ENCODE measurements at regions not wholly inside any gene's neighbourhood (a gene's known extent, or its start where the extent isn't known, plus 50 kb on each side); places are given as distances from the start of the nearest gene placed in this dataset.

GRCh38 chr10:110409488-110409887, 88.2 kb upstream of the DUSP5 start:
- DNase-seq (ENCODE audit: low read depth, low spot score) = no peak
- H3K9me1 ChIP-seq (ENCODE audit: control insufficient read depth, extremely low read depth, insufficient read depth, low read length) = peaks cover 2% of the 10 kb centered on the region
- H3K79me2 ChIP-seq (ENCODE audit: control insufficient read depth, insufficient read depth, low read length) = no peaks in the 10 kb centered on the region
- peak overlapping the region; percentile 19 for H3K9ac ChIP-seq (ENCODE audit: control insufficient read depth, extremely low read depth, insufficient read depth, low read length)
- no peak for TF ChIP-seq EZH2 (IDR thresholded peaks at IDR 0.05; ENCODE audit: low read length)
- TF ChIP-seq CTCF (optimal IDR thresholded peaks at IDR 0.05 in 1 of 3, IDR thresholded peaks at IDR 0.05 in 1 of 3, conservative IDR thresholded peaks at IDR 0.05 in 1 of 3; ENCODE audit: extremely low read depth in 1 of 3, insufficient read depth in 2 of 3, low read length in 3 of 3) = no peak
- H4K20me1 ChIP-seq (ENCODE audit: control insufficient read depth, extremely low read depth, insufficient read depth, low read length) = no peaks in the 10 kb centered on the region
- H3K4me1 ChIP-seq (ENCODE audit: control insufficient read depth, extremely low read depth, insufficient read depth, low read length) = peaks cover 54% of the 10 kb centered on the region
- peak; percentile 26 for FAIRE-seq
- no peaks in the 10 kb centered on the region for H3K27me3 ChIP-seq (ENCODE audit: control insufficient read depth, extremely low read depth, insufficient read depth, low read length)
- no peaks in the 10 kb centered on the region for H3K9me3 ChIP-seq (ENCODE audit: control insufficient read depth, low read depth, low read length)
- H3K4me2 ChIP-seq (ENCODE audit: control insufficient read depth, extremely low read depth, insufficient read depth, low read depth, low read length) = no peak overlapping the region
- H3K4me3 ChIP-seq (ENCODE audit: control insufficient read depth in 2 of 3, extremely low read depth in 1 of 3, insufficient read depth in 2 of 3, low read depth in 1 of 3, low read length in 3 of 3) = no peak overlapping the region
- no peaks in the 10 kb centered on the region for H3K36me3 ChIP-seq (ENCODE audit: control insufficient read depth in 2 of 2, extremely low read depth in 1 of 2, insufficient read depth in 2 of 2, low read length in 2 of 2)
- dilution Hi-C loops (cut with MboI; ENCODE audit: extremely low pct_ligation_motif_present, low sequenced_read_pairs) = no loop called here
- H3K27ac ChIP-seq (ENCODE audit: control insufficient read depth, insufficient read depth, low read length) = peak overlapping the region; percentile 95
- no peak overlapping the region for H2AFZ ChIP-seq (ENCODE audit: control insufficient read depth, low read length)

GRCh38 chr10:110409926-110410325, 87.8 kb upstream of the DUSP5 start:
- Histone ChIP-seq H3K79me2 (ENCODE audit: control insufficient read depth, insufficient read depth, low read length) (no peaks in the 10 kb centered on the region), H3K9me3 (ENCODE audit: control insufficient read depth, low read depth, low read length) (no peaks in the 10 kb centered on the region), H3K9me1 (ENCODE audit: control insufficient read depth, extremely low read depth, insufficient read depth, low read length) (peaks cover 2% of the 10 kb centered on the region), H3K27me3 (ENCODE audit: control insufficient read depth, extremely low read depth, insufficient read depth, low read length) (no peaks in the 10 kb centered on the region), H2AFZ (ENCODE audit: control insufficient read depth, low read length) (no peak overlapping the region), H3K9ac (ENCODE audit: control insufficient read depth, extremely low read depth, insufficient read depth, low read length) (peak overlapping the region; percentile 74), H3K4me3 (ENCODE audit: control insufficient read depth in 2 of 3, extremely low read depth in 1 of 3, insufficient read depth in 2 of 3, low read depth in 1 of 3, low read length in 3 of 3) (peak overlapping the region in 1 of 3 experiments; percentile 4), H3K27ac (ENCODE audit: control insufficient read depth, insufficient read depth, low read length) (peak overlapping the region; percentile 95), H3K4me2 (ENCODE audit: control insufficient read depth, extremely low read depth, insufficient read depth, low read depth, low read length) (peak overlapping the region; percentile 49), H3K4me1 (ENCODE audit: control insufficient read depth, extremely low read depth, insufficient read depth, low read length) (peaks cover 56% of the 10 kb centered on the region), H3K36me3 (ENCODE audit: control insufficient read depth in 2 of 2, extremely low read depth in 1 of 2, insufficient read depth in 2 of 2, low read length in 2 of 2) (no peaks in the 10 kb centered on the region), H4K20me1 (ENCODE audit: control insufficient read depth, extremely low read depth, insufficient read depth, low read length) (no peaks in the 10 kb centered on the region)
- DNase-seq (ENCODE audit: low read depth, low spot score) (no peak), FAIRE-seq (no peak)
- dilution Hi-C loops (cut with MboI; ENCODE audit: extremely low pct_ligation_motif_present, low sequenced_read_pairs) = loop anchor here (5.0 kb wide), 1 partner anchor 68 kb away; no protein-coding TSS in a partner anchor
- TF ChIP-seq CTCF (optimal IDR thresholded peaks at IDR 0.05 in 1 of 3, IDR thresholded peaks at IDR 0.05 in 1 of 3, conservative IDR thresholded peaks at IDR 0.05 in 1 of 3; ENCODE audit: extremely low read depth in 1 of 3, insufficient read depth in 2 of 3, low read length in 3 of 3) (no peak), EZH2 (IDR thresholded peaks at IDR 0.05; ENCODE audit: low read length) (no peak)

All from keratinocyte (primary cell).